Hepatocyte (in vitro differentiated cells): ENCODE measurements at regions not wholly inside any gene's neighbourhood (a gene's known extent, or its start where the extent isn't known, plus 50 kb on each side); places are given as distances from the start of the nearest gene placed in this dataset.

Experiments used
- EZH2 ChIP-seq: fragments of 200-600 bp; sonication (generic); IDR thresholded peaks from 2 replicates; pipeline ENCODE4 v1.6.1; 2016; ENCODE audit warnings: antibody characterized with exemption, mild to moderate bottlenecking, borderline replicate concordance
- EZH2phosphoT487 ChIP-seq: fragments of 200-600 bp; sonication (generic); IDR thresholded peaks from one replicate; pipeline ENCODE4 v1.6.1; 2018; ENCODE audit warnings: antibody characterized with exemption, mild to moderate bottlenecking, low read depth, moderate library complexity; ENCODE audit not compliant: unreplicated experiment, severe bottlenecking
- TF ChIP-seq, protein P1 (sequence below): fragments of 200-600 bp; sonication (generic); IDR thresholded peaks from 2 replicates; pipeline ENCODE4 v1.5.1; 2016; ENCODE audit warnings: antibody characterized with exemption, mild to moderate bottlenecking; ENCODE audit not compliant: poor library complexity

DNA sequence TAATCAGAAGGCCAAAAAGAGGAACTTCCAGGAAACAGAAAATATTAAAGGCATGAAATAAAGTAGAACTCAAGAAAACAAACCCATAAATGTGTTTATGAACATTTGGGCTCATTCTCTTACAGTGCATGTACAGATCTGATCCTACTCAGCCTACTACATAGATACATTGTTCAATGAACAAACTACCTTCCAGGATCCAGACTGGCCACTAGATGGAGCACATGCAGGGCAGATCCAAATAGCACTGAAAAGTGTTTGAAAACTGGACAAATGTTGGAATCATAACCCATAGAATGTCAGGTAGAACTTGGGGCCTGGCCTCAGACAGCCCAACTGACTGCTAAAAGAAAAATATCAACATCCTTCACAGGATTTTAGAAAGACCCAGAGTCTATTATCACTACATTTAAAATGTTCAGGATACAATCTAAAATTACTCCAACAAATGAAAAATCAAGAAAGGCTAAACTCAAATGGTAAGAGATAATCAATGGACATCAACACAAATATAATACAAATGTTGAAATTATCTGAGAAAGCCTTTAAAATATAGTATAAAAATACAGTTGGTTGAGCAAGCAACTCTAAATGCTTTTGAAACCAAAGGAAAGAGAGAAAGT lies 122.4 kb upstream of the NUDT7 start:
- TF ChIP-seq, protein P1, sequence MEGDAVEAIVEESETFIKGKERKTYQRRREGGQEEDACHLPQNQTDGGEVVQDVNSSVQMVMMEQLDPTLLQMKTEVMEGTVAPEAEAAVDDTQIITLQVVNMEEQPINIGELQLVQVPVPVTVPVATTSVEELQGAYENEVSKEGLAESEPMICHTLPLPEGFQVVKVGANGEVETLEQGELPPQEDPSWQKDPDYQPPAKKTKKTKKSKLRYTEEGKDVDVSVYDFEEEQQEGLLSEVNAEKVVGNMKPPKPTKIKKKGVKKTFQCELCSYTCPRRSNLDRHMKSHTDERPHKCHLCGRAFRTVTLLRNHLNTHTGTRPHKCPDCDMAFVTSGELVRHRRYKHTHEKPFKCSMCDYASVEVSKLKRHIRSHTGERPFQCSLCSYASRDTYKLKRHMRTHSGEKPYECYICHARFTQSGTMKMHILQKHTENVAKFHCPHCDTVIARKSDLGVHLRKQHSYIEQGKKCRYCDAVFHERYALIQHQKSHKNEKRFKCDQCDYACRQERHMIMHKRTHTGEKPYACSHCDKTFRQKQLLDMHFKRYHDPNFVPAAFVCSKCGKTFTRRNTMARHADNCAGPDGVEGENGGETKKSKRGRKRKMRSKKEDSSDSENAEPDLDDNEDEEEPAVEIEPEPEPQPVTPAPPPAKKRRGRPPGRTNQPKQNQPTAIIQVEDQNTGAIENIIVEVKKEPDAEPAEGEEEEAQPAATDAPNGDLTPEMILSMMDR: peak; percentile 72
- TF ChIP-seq EZH2: no peak
- TF ChIP-seq EZH2phosphoT487: no peak
